GM19463 (cell line): ENCODE measurements at regions not wholly inside any gene's neighbourhood (a gene's known extent, or its start where the extent isn't known, plus 50 kb on each side); places are given as distances from the start of the nearest gene placed in this dataset.

Source experiments
- ATAC-seq: cut with Tn5 transposase; IDR thresholded peaks from one replicate; pipeline ENCODE4 v1.9.1; 2021; ENCODE audit warnings: mild to moderate bottlenecking, moderate library complexity; ENCODE audit not compliant: unreplicated experiment

DNA sequence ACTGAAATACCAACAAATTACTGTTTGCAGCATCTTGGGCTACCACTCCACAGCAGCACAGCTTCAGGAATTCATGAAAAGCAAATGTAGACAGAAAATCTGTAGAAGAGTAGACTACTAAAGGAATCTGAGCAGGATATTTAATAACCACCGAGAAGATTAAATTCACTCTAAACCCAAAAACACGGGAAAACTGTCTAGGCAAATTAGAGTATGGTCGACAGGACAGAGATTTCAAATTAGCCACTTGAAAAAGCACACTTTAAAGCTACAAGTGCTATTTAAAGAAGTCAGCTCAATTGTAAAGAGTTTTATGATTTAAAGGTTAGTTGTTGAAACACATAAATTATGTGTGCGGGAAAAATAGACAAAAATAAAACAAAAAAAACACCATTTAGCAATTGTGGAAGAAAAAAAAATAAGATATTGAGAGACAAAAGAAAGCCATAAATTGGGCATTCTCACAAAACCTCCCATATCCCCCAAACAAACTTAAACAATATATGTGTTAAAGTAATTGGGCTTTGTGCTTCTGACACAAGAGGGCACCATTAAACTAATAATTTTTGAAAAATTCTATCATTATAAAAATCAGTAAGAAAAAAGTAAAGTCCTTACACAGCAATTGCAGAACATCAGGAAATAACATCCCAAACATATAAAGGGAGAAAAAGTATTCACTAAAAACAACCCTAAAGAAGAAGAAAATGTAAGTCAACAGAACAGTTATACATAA, 880.8 kb downstream of the TECRL start:
- ATAC-seq: no peak

DNA sequence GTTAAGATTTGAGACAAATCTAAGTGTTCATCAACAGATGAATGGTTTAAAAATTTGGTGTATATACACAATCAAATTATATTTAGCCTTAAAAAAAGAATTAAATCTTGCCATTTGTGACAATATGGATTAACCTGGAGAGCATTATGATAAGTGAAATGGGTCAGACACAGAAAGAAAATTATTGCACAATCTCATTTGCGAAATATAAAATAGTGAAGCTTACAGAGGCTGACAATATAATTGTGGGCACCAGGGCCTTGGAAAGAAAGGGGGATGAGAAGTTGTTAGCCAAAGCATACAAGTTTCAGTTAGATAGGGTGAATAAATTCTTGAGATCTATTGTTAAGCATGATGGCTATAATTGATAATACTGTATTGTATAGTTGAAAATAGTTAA, 883.0 kb downstream of the TECRL start:
- ATAC-seq: no peak

DNA sequence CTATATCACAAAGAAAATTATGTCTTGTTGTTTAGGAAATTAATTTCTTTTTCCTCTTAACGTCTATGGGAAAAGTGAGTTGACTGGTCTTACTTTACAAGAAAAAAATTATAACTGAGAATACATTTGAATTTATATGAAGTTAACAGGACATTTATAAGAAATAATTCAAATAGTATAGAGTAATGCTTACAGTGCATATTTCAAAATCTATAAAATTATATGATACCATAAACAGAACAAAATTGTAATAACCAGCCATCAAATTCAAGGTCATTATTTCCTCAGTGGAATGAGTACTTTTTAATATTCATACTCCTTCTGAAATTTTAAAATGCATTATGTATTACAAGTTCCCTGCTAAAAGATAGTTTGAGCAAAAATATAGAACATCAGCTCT, 884.5 kb downstream of the TECRL start:
- no peak for ATAC-seq

DNA sequence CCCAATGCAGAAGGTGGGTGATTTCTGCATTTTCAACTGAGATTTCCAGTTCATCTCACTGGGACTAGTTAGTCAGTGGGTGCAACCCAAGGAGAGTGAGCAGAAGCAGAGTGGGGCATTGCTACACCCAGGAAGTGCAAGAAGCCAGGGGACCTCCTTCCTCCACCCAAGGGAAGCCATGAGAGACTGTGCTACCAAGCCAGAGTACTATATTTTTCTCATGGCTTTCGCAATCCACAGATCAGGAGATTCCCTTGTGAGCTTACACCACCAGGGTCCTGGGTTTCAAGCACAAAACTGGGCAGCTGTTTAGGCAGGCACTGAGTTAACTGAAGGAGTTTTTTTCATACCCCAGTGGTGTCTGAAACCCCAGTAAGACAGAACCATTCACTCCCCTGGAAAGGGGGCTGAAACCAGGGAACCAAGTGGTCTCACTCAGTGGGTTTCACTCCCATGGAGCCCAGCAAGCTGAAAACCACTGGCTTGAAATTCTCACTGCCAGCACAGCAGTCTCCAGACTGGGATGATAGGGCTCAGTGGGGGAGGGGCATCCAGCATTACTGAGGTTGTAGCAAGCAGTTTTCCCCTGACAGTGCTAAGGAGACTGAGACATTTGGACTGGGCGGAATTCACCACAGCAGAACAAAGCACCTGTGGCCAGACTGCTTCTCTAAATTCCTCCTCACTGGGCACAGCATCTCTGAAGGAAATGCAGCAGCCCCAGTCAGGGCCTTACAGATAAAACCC, 903.4 kb downstream of the TECRL start:
- no peak for ATAC-seq

DNA sequence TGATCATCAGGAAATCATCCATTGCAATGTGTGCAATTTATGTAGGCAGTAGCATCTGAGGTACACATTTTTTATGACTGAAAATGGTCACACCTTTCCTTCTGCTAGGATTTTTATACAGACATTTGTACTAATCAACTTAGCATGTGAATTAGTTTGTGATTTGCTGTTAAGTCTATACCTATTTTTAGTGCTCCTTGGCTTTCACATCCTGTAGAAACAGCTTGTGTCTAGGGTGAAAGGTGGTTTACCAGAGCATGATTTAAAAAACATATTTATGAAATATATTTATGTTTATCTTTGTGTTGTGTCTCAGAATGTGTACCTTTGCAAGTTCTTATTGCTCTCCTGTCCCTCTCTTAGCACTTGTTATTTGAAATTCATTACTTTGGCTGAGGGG, 916.0 kb downstream of the TECRL start:
- ATAC-seq: no peak

DNA sequence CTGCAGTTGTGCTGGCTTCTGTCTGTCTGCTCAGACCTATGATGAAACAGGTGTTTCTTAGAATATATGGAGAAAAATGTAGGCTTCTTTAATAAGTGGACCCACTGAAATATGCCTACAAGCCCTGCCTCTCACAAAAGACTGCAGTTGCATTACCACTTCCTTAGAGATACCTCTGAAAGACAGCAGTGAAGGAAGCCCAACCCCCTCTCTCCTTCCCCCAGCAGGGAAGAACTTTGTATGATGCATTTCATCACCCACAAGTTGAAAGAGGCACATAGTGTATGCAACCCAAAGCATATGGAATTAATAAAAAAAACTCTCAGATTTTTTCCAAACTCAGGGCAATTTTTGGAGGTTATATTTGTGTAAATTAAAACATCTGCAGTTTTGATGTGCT, 916.7 kb downstream of the TECRL start:
- no peak for ATAC-seq

DNA sequence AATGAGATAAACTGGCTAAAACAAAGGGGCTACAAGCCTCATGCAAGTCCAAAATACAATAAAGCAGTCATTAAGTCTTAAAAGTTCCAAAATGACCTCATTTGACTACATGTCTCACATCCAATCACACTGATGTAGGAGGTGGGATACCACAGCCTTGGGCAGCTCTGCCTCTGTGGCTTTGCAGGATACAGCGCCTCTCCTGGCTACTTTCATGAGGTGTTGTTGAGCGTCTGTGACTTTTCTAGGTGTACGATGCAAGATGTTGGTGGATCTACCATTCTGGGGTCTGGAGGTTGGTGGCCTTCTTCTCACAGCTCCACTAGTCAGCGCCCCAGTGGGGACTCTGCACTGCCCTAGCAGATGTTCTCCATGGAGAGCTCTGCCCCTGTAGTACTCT, 944.9 kb downstream of the TECRL start:
- no peak for ATAC-seq

DNA sequence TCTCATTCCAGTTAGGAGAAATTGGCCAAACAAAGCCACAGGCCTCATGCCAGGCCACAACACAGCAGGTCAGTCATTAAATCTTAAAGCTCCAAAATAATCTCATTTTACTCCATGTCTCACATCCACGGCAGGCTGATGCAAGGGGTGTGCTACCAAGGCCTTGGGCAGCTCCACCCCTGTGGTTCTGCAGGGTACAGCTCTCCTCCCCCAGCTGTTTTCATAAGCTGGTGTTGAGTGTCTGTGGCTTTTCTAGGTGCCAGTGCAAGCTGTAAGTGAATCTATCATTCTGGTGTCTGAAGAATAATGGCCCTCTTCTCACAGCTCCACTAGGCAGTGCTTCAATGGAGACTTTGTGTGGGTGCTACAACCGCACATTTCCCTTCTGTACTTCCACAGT, 949.2 kb downstream of the TECRL start:
- ATAC-seq: no peak

DNA sequence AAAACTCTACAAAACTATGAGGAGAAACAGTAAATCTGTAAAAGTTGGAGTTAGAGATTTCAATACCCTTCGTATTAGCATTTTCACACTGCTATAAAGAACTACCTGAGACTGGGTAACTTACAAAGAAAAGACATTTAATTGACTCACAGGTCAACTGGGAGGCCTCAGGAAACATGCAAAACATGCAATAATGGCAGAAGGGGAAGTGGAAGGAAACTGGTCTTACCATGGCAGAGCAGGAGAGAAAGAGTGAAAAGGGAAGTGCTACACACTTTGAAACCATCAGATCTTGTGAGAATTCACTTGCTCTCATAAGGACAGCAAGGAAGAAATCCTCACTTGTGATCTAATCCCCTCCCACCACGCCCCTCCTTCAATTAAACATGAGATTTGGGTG, 949.9 kb downstream of the TECRL start:
- no peak for ATAC-seq

DNA sequence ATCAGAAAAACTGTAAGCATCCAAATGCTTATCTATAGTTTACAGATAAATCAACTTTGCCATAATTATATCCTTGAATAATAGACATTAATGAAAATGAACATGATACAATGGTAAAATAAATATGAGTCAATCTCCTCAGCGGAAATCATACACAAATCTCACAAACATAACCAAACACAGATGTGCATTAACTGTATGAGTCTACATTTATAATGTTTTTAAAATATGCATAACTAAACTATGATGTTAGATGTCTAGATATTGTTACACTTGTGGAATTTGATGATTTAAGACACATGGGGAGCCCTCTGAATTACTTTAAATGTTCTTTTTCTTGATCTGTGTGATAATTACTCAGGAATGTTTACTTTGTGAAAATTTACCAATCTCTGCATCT, 951.2 kb downstream of the TECRL start:
- ATAC-seq: no peak

DNA sequence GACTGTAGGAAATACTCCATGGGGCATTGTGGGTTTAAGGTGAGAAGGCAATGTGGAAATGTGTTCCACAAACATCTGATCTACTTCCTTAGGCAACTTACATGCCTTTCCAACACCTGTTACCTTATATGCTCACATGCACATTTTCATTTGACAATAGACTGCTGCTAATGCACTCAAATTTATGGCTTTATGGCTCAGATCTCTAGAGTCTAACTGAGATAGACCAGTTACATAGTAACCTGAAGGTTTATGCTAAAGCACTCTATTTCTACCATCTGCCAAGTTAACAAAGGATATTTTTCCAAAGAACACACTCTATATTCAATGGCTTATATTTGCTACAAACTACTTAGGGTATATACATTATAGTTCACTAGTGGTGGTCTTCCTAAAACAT, 969.0 kb downstream of the TECRL start:
- ATAC-seq: no peak

DNA sequence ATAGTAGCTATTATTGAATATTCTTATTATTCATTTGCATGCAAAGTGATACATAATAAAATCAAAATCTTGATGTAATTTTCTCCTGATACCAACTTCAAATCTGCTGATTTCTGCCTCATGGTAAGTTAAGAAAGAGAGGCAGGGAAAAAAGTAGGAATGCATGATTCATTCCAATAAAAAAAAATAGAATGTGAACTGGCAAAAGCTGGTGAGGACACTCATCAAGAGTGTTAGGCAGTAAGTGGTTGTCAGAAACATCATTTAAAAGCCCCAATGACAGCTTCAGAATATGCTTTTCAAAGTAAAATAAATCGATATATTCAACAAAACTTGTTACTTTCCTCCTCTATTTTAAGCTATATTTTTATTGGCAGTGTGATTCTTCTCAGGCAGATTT, 979.1 kb downstream of the TECRL start:
- no peak for ATAC-seq

DNA sequence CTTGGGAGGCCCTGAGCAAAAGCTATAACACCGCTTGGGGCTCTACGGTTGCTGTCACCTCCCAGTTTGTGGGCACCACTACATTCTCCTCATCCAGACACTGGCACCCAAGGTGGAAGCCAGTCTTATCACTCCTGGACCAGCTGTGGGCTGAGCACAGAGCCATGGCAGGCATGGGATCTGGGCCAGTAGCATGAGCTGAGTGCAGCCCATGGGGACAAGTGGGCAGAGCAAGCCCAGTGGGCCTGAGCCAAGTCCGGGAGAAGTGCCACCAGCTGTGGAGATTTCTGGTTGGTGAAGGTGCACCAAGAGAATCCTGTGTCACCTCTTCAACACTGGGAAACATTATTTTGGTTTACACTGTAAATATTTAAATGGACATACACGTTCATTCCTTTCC, 1013.0 kb downstream of the TECRL start:
- no peak for ATAC-seq

DNA sequence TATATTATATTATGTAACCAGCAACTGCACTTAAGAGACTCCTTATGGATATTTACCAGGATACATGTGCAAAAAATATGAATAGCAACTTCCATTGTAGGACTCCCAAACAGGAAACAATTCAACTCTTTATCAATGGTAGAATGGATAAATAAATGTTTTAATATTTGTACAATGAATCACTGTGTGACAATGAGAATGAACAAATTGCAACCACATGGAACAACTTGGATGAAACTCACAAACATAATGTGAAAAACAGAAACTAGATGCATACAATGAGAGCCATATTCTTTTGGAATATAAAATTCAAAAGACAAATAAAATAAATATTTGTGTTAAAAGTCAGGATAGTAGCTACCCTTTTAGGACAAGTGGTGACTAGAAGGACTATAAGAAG, 1015.7 kb downstream of the TECRL start:
- ATAC-seq: no peak

DNA sequence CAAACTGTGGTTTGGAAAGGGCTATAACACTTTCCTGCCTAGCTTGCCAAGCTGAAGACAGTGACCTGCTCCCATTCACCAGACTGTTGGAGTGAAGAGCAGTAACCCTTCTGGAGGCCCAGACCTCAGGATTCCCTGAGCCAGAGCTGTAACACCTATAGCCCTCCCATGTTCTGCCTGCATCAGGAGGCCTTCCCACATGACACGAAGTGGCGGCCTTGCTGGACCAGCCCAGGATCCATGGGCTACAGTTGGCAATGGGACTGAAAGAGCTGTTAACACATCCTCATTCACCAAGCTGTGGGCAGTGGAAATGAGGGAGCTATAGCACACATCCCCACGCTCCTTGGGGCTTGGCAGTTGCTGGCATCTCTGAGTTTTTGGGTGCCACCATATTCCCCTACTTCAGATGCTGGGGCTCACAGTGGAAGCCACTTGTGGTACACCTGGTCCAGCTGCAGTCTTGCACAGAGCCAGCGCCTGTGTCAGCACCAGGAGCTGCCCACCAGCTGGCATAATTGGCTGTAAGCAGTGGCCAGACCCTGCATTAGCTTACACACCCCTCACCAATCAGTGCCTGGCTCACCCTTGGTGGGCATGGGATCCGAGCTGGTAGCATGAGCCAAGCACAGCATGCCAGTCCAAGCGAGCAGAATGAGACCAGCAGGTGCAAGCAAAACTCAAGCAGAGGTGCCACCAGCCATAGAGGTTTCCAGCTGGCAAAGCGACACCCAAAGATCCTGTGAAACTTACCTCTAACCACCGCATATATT, 1029.3 kb downstream of the TECRL start:
- ATAC-seq: no peak

DNA sequence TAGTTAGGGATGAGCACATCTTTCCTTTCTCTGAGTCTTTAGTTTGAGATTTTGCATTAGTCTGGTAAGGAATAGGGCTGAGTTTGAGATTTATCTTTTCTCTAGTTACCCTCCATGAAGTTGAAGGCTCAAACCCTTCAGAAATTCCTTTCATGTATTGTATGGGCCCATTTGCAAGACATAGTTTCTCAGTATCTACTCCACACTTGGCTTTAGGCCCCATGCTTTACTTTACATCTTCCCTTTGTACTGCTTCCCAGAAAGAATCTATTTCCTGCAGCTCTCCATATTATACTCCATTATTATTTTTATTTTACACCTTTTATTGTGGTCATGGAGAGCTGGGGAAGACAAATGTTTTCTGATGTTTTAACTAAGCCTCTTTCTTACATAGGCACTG, 1038.2 kb downstream of the TECRL start:
- no peak for ATAC-seq

DNA sequence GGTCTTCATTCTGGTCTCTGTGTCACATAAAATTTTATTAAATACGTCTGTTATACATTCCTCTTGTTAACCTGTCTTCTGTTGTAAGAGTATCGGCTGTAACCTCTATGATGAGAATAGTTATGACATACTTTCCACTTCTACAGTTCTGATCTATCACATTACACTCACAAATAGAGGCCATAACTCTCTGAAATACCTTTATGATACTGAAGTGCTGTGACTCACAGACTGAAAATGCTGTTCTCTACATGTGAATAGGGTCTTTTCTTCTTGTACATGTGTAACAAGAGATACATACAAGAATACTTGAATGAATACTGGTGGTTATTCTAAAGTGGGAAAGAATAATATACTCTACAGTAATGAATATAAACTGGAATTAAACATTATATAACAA, 1047.6 kb downstream of the TECRL start:
- ATAC-seq: no peak

DNA sequence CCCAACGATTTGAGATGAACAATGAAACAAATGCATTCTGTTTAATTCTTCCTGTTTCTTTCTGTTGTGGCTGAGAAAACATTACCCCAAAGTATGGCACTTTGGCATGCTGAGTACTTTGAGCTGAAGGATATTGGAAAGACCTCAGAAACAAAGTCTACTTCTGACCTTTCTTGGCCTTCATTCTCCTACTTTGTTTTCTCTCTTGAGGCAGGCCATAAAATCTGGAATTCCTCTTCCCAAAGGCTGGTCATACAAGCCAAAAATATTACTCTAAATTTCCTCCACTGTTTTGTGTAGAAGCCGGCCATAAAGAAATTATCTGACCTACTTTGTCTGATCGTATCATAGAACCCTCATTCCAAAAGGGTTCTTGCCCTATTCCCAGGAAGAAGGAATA, 1048.2 kb downstream of the TECRL start:
- no peak for ATAC-seq

DNA sequence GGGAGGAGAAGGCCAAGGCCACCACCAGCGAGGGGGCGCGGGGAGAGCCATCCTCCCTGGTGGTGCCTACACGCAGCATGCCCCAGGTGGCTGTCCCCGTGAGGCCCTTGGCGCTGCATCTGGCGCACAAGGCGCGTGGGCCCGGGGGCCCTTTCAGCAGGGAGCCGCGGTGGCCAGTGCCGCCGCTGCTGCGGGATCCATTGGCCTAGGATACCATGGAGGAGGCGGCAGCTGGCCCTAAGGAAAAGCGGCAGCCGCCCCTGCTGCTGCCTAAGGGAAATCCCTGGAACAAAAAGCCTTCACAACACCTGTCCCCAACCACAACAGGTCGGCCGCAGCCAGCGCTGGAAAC, 1059.6 kb downstream of the TECRL start:
- ATAC-seq: no peak

DNA sequence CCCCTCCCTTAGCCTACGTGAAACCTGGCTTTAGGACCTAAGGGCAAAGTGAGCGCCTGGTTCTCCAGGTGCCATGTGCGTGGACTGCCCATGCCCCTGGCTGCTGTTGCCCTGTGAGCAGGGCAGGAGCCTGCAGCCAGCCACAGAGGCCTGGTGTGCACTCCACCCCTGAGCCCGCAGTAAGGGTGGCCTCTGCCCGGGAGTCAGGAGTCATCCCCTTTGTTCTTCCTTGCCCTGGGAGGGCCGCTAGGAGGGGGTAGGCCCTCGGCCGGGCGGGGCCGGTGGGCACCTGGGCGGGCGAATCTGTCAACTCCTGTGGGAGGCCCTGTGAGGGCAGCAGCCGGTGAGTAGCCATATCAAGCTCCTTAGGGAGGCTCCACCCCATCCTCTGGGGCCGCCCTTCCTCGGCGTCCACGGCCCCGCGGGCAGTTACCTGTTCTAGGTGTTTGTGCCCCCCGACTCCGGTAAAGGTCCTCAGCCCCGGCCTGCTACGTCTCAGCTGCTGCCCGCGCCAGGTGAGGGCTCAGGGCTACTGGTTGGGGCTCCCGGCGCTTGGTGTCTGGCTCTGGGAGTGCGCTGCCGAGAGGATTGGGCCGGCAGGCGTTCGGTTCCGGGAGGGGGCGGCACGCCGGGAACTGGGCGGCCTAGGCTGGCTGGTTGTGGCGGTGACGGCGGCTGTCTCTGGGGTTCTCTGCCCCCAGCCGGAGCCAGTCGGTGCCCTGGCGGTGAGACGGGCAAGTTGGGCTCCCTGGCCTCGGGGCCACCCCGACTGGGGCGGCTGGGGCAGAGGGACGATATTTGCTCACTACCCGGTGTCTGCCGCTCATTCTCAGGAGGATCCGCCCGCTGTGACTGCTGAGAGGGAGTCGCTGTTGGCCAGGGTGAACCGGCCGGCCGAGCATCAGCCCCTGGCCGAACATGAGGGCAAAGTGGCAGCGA, 1060.2 kb downstream of the TECRL start:
- ATAC-seq: no peak

DNA sequence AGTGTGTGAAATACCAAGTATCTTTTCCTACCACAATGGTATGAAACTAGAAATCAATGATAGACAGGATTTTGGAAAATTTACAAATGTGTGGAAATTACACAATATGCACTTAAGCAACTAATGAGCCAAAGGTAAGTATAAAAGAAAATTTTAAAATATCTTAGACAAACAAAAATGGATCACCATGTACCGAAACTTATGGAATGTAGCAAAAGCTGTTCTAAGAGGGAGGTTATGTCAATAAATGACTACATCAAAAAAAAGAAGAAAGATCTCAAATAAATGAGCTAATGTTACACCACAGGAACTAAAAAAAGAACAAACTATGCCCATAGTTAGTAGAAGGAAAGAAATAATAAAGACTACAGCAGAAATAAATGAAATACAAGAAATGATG, 1084.1 kb downstream of the TECRL start:
- ATAC-seq: no peak
